SH-SY5Y (cell line): ENCODE measurements at regions not wholly inside any gene's neighbourhood (a gene's known extent, or its start where the extent isn't known, plus 50 kb on each side); places are given as distances from the start of the nearest gene placed in this dataset.

ENCODE experiments used
- GATA2 ChIP-seq: IDR thresholded peaks from 2 replicates; pipeline ENCODE4 v1.6.1; 2011; ENCODE audit warnings: mild to moderate bottlenecking, low read depth, low read length
- GATA3 ChIP-seq: IDR thresholded peaks from 2 replicates; pipeline ENCODE4 v1.6.1; 2011; ENCODE audit warnings: low read depth, mild to moderate bottlenecking, low read length, moderate library complexity

- TF ChIP-seq GATA3 (no peak), GATA2 (no peak)
Measured at GRCh38 chrX:43357741-43358140, 298.4 kb upstream of the MAOA start.
